ENCODE measurements at regions not wholly inside any gene's neighbourhood (a gene's known extent, or its start where the extent isn't known, plus 50 kb on each side); places are given as distances from the start of the nearest gene placed in this dataset.

- no peak for DNase-seq (ENCODE audit: insufficient read length, low spot score)
- FAIRE-seq = no peak
- TF ChIP-seq, protein P1, sequence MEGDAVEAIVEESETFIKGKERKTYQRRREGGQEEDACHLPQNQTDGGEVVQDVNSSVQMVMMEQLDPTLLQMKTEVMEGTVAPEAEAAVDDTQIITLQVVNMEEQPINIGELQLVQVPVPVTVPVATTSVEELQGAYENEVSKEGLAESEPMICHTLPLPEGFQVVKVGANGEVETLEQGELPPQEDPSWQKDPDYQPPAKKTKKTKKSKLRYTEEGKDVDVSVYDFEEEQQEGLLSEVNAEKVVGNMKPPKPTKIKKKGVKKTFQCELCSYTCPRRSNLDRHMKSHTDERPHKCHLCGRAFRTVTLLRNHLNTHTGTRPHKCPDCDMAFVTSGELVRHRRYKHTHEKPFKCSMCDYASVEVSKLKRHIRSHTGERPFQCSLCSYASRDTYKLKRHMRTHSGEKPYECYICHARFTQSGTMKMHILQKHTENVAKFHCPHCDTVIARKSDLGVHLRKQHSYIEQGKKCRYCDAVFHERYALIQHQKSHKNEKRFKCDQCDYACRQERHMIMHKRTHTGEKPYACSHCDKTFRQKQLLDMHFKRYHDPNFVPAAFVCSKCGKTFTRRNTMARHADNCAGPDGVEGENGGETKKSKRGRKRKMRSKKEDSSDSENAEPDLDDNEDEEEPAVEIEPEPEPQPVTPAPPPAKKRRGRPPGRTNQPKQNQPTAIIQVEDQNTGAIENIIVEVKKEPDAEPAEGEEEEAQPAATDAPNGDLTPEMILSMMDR (IDR thresholded peaks at IDR 0.05; ENCODE audit: insufficient read depth, missing control alignments) = no peak
Measured at GRCh38 chr4:27628609-27629008, 768.0 kb downstream of the STIM2 start.

GRCh38 chr4:27629532-27630225 lies 769.0 kb downstream of the STIM2 start:
- FAIRE-seq (no peak), DNase-seq (ENCODE audit: insufficient read length, low spot score) (no peak)
- TF ChIP-seq, protein P1 (IDR thresholded peaks at IDR 0.05; ENCODE audit: insufficient read depth, missing control alignments) = no peak

DNA sequence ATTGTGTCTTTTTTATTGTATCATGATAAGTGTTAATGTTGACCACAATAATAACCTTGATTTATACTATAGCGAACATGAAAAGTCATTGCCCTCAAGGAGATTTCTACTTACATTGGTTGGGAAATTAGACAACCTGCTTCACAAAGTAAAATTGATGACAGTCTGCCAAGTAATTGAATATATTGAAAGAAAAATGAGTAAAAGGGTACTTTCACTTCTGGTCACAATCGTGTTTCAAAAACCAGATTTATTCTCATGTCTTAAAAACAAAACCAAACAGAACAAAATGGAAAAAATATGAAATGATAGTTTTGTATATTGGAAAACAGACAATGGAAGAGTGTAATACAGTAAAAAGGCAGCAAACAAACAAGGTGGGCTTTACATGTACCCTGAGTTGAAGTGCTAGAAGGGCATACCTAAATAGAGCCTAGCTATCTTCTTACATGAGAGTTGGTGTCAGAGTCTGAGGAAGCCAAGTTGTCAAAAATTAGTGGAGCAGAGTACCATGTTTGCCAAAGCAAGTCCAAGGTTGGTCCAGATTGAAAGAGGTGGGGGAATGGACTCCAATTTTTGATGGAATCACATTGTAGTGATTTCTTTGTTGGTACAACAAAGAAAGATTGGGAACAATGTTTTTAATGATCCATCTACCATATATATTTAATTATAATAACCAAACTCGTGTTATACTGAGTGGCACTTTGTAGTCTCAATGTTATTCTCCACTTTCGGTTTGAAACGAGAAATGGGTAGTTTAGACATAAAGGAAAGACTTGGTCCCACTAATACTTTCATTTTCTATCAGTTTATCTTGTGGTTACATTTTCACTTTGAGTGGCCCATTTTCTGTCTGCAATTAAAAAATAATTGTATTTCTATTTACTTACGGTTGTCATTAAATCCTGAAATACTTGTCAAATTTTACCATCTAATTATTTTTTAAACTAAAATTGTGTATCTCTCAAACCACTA lies 775.6 kb downstream of the STIM2 start:
- no peak for DNase-seq (ENCODE audit: insufficient read length, low spot score)
- FAIRE-seq = no peak

DNA sequence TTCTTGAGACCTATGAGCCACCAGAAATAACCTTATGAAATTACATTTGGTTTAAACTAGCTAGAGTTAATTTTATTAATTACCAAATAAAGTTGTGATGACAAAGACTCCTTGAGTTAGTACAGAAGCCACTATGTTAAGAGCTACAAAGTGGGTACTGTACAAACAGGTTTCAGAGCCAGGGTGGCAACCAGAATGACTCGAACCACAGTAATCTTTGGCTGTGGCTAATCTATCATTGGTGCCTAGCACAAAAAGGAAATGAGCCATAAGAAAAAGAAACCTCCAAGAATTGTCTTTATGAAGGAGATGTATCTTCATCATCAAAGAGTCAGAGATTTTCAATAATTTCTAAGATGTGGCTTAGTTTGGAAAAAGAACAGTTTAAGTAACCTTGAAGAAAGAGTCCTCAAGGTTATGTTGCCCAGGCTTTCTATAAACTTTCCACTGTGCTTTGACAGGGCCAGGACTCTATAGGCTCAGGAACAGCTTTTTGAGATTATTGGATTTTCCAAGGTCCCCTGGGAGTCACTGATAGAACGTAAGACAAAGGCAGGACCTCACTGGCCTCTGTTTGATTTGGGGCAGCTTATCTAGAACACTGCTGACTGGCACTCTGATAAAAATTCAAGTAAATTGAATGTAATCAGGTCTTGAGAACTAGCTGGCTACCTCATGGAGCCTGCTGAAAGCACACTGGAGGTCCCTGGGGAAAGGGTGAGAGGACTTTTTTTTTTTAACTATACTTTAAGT lies 777.7 kb downstream of the STIM2 start:
- FAIRE-seq (peak; percentile 74), DNase-seq (ENCODE audit: insufficient read length, low spot score) (no peak)
- TF ChIP-seq, protein P1 (IDR thresholded peaks at IDR 0.05; ENCODE audit: insufficient read depth, missing control alignments) = no peak

More for the DNA sequence above, 775.6 kb downstream of the STIM2 start:
- TF ChIP-seq, protein P1 (IDR thresholded peaks at IDR 0.05; ENCODE audit: insufficient read depth, missing control alignments) = no peak

GRCh38 chr4:27643101-27643500 lies 782.5 kb downstream of the STIM2 start:
- TF ChIP-seq, protein P1 (IDR thresholded peaks at IDR 0.05; ENCODE audit: insufficient read depth, missing control alignments) = no peak
- DNase-seq (ENCODE audit: insufficient read length, low spot score) = no peak
- no peak for FAIRE-seq

- TF ChIP-seq, protein P1 (IDR thresholded peaks at IDR 0.05; ENCODE audit: insufficient read depth, missing control alignments) = no peak
Measured at GRCh38 chr4:27648416-27648815, 787.8 kb downstream of the STIM2 start.

More at GRCh38 chr4:27648416-27648815, 787.8 kb downstream of the STIM2 start:
- FAIRE-seq (no peak), DNase-seq (ENCODE audit: insufficient read length, low spot score) (no peak)
